Caco-2 (cell line): ENCODE measurements at regions not wholly inside any gene's neighbourhood (a gene's known extent, or its start where the extent isn't known, plus 50 kb on each side); places are given as distances from the start of the nearest gene placed in this dataset.

Experiments used
- BruUV-seq: library from RNA; stranded (reverse); fragments of 400-500 nt; replicated peaks from 2 replicates; lab custom pipeline; 2021; lab: Mats Ljungman, UMichigan
- CTCF ChIA-PET: fragments of 300-600 bp; sonication (Branson Sonifier 250); formaldehyde crosslinking; loops from one replicate; lab custom pipeline; 2022; ENCODE audit warnings: antibody characterized with exemption; lab: Charles Lee
- POLR2A ChIA-PET: fragments of 300-600 bp; sonication (Branson Sonifier 250); formaldehyde crosslinking; loops from one replicate; lab custom pipeline; 2022; ENCODE audit warnings: antibody characterized with exemption; lab: Charles Lee
- DNase-seq, 2 experiments: peaks; one replicate each; pipeline versions ENCODE4 v3.0.0 to v3.0.0-alpha.2; 2020 to 2022
- H3K27me3 ChIP-seq: replicated peaks from 2 replicates; pipeline ENCODE4 v1.6.0; 2011; ENCODE audit warnings: low read length; ENCODE audit not compliant: control insufficient read depth, insufficient read depth
- H3K36me3 ChIP-seq: 2 replicates; pipeline ENCODE4 v1.5.1; 2011; ENCODE audit warnings: low read length; ENCODE audit not compliant: control insufficient read depth, insufficient read depth
- H3K4me1 ChIP-seq: fragments of 250-450 bp; sonication (Bioruptor Pico); 2 replicates; pipeline ENCODE4 v1.5.1; 2020; ENCODE audit warnings: mild to moderate bottlenecking
- H3K4me3 ChIP-seq: 2 replicates; pipeline ENCODE4 v1.5.1; 2011; ENCODE audit warnings: low read depth, mild to moderate bottlenecking, control low read depth, low read length
- H3K9me3 ChIP-seq: fragments of 250-450 bp; sonication (Bioruptor Pico); 2 replicates; pipeline ENCODE4 v1.5.1; 2020; ENCODE audit warnings: mild to moderate bottlenecking, moderate library complexity
- H3K27ac Mint-ChIP-seq: one replicate; pipeline ENCODE4 v1.8.0; 2022; ENCODE audit warnings: mixed read lengths; ENCODE audit not compliant: unreplicated experiment
- H3K27me3 Mint-ChIP-seq: one replicate; pipeline ENCODE4 v1.8.0; 2022; ENCODE audit warnings: mixed read lengths; ENCODE audit not compliant: insufficient read depth, unreplicated experiment
- H3K36me3 Mint-ChIP-seq: one replicate; pipeline ENCODE4 v1.8.0; 2022; ENCODE audit warnings: mild to moderate bottlenecking, mixed read lengths; ENCODE audit not compliant: insufficient read depth, unreplicated experiment
- H3K4me1 Mint-ChIP-seq: one replicate; pipeline ENCODE4 v1.8.0; 2022; ENCODE audit warnings: low read depth, mixed read lengths; ENCODE audit not compliant: unreplicated experiment
- H3K4me3 Mint-ChIP-seq: one replicate; pipeline ENCODE4 v1.8.0; 2022; ENCODE audit warnings: mild to moderate bottlenecking, moderate library complexity, mixed read lengths; ENCODE audit not compliant: unreplicated experiment
- H3K9me3 Mint-ChIP-seq: one replicate; pipeline ENCODE4 v1.8.0; 2022; ENCODE audit warnings: mixed read lengths; ENCODE audit not compliant: unreplicated experiment
- CTCF ChIP-seq, 2 experiments: fragments of 200-600 bp in 1 of 2; IDR thresholded peaks; 1 replicate in 1 of 2; 2 replicates in 1 of 2; pipeline versions ENCODE4 v1.5.1 to v1.8.0; 2011 to 2022; ENCODE audit warnings: antibody characterized with exemption in 1 of 2, control low read depth in 1 of 2, inconsistent platforms in 1 of 2, low read depth in 1 of 2, low read length in 1 of 2, mild to moderate bottlenecking in 1 of 2, moderate library complexity in 1 of 2; ENCODE audit not compliant: insufficient read depth in 1 of 2, severe bottlenecking in 1 of 2, unreplicated experiment in 1 of 2
- intact Hi-C: fragments of 100-400 bp; cut with micrococcal nuclease; formaldehyde crosslinking; loops from one replicate; pipeline ENCODE4 v1.10.0; 2022; ENCODE audit not compliant: unreplicated experiment

- Histone ChIP-seq H3K9me3 (no peaks in the 10 kb centered on the region), H3K4me1 (no peaks in the 10 kb centered on the region), H3K27me3 (no peaks in the 10 kb centered on the region; the same call in 1 of the 2 replicates), H3K4me3 (no peak overlapping the region), H3K36me3 (no peaks in the 10 kb centered on the region)
- ChIA-PET CTCF (no interaction called here), POLR2A (no interaction called here)
- no peak for DNase-seq
- no TSS peak for BruUV-seq
- Mint-ChIP-seq H3K4me3 (no peak overlapping the region), H3K9me3 (no peaks in the 10 kb centered on the region), H3K4me1 (no peaks in the 10 kb centered on the region), H3K36me3 (no peaks in the 10 kb centered on the region), H3K27me3 (peaks cover 4% of the 10 kb centered on the region), H3K27ac (no peak overlapping the region)
- intact Hi-C loops, result no loop called here
- no peak for TF ChIP-seq CTCF (IDR thresholded peaks at IDR 0.05; ENCODE audit: insufficient read depth in 1 of 2, low read depth in 1 of 2, low read length in 1 of 2, severe bottlenecking in 1 of 2, unreplicated experiment in 1 of 2)
These were observed 271.7 kb downstream of the RPLP1 start for GRCh38 chr15:69724333-69724732.

- no peaks in the 10 kb centered on the region for H3K4me1 ChIP-seq
- no peak overlapping the region for H3K27ac Mint-ChIP-seq
- H3K4me3 Mint-ChIP-seq, result no peak overlapping the region
- CTCF ChIA-PET, result no interaction called here
- no peaks in the 10 kb centered on the region for H3K36me3 ChIP-seq
- H3K36me3 Mint-ChIP-seq, result no peaks in the 10 kb centered on the region
- no peaks in the 10 kb centered on the region for H3K9me3 Mint-ChIP-seq
- BruUV-seq, result no TSS peak
- intact Hi-C loops, result no loop called here
- H3K4me3 ChIP-seq, result no peak overlapping the region
- no peaks in the 10 kb centered on the region for H3K4me1 Mint-ChIP-seq
- H3K27me3 ChIP-seq, result no peaks in the 10 kb centered on the region; the same call in 1 of the 2 replicates
- POLR2A ChIA-PET, result no interaction called here
- no peak for TF ChIP-seq CTCF (IDR thresholded peaks at IDR 0.05; ENCODE audit: insufficient read depth in 1 of 2, low read depth in 1 of 2, low read length in 1 of 2, severe bottlenecking in 1 of 2, unreplicated experiment in 1 of 2)
- DNase-seq, result no peak
- H3K27me3 Mint-ChIP-seq, result peaks cover 4% of the 10 kb centered on the region
- H3K9me3 ChIP-seq, result no peaks in the 10 kb centered on the region
These were observed 272.7 kb downstream of the RPLP1 start for GRCh38 chr15:69725275-69725674.

- Mint-ChIP-seq H3K9me3 (no peaks in the 10 kb centered on the region), H3K36me3 (no peaks in the 10 kb centered on the region), H3K4me3 (no peak overlapping the region), H3K27me3 (peaks cover 4% of the 10 kb centered on the region), H3K27ac (no peak overlapping the region), H3K4me1 (no peaks in the 10 kb centered on the region)
- BruUV-seq, result no TSS peak
- Histone ChIP-seq H3K4me3 (no peak overlapping the region), H3K36me3 (no peaks in the 10 kb centered on the region), H3K27me3 (no peaks in the 10 kb centered on the region; the same call in 1 of the 2 replicates), H3K9me3 (no peaks in the 10 kb centered on the region), H3K4me1 (no peaks in the 10 kb centered on the region)
- ChIA-PET CTCF (no interaction called here), POLR2A (no interaction called here)
- DNase-seq, result no peak
- intact Hi-C loops, result no loop called here
- no peak for TF ChIP-seq CTCF (IDR thresholded peaks at IDR 0.05; ENCODE audit: insufficient read depth in 1 of 2, low read depth in 1 of 2, low read length in 1 of 2, severe bottlenecking in 1 of 2, unreplicated experiment in 1 of 2)
These were observed 273.3 kb downstream of the RPLP1 start for GRCh38 chr15:69725957-69726356.
